ENCODE measurements at regions not wholly inside any gene's neighbourhood (a gene's known extent, or its start where the extent isn't known, plus 50 kb on each side); places are given as distances from the start of the nearest gene placed in this dataset.
A peak's percentile ranks its signal among the peaks of the same experiment; 100 is the strongest.

GRCh38 chr3:146838221-146838620 lies 233.1 kb upstream of the PLSCR5 start:
- DNase-seq (ENCODE audit: low read depth): no peak

- DNase-seq (ENCODE audit: low read depth): no peak
Observed at GRCh38 chr3:146834917-146835316, 229.8 kb upstream of the PLSCR5 start.

GRCh38 chr3:146832857-146833458 lies 227.8 kb upstream of the PLSCR5 start:
- DNase-seq (ENCODE audit: low read depth): no peak

- no peak for DNase-seq (ENCODE audit: low read depth)
Observed at GRCh38 chr3:146831659-146832058, 226.5 kb upstream of the PLSCR5 start.

- no peak for DNase-seq (ENCODE audit: low read depth)
Observed at GRCh38 chr3:146830231-146830630, 225.1 kb upstream of the PLSCR5 start.

GRCh38 chr3:146827836-146828235 lies 222.7 kb upstream of the PLSCR5 start:
- no peak for DNase-seq (ENCODE audit: low read depth)

GRCh38 chr3:146823622-146824021 lies 218.5 kb upstream of the PLSCR5 start:
- DNase-seq (ENCODE audit: low read depth): no peak

- no peak for DNase-seq (ENCODE audit: low read depth)
Observed at GRCh38 chr3:146818866-146819265, 213.7 kb upstream of the PLSCR5 start.

GRCh38 chr3:146818301-146818700 lies 213.2 kb upstream of the PLSCR5 start:
- DNase-seq (ENCODE audit: low read depth): no peak

- peak; percentile 40 for DNase-seq (ENCODE audit: low read depth)
Observed at GRCh38 chr3:146817704-146818103, 212.6 kb upstream of the PLSCR5 start.

- peak; percentile 63 for DNase-seq (ENCODE audit: low read depth)
Observed at GRCh38 chr3:146814601-146815315, 209.6 kb upstream of the PLSCR5 start.

- no peak for DNase-seq (ENCODE audit: low read depth)
Observed at GRCh38 chr3:146813496-146813895, 208.3 kb upstream of the PLSCR5 start.

- DNase-seq (ENCODE audit: low read depth): peak; percentile 63
Observed at GRCh38 chr3:146803745-146804144, 198.6 kb upstream of the PLSCR5 start.

- DNase-seq (ENCODE audit: low read depth): no peak
Observed at GRCh38 chr3:146801492-146801891, 196.3 kb upstream of the PLSCR5 start.

GRCh38 chr3:146800484-146800883 lies 195.3 kb upstream of the PLSCR5 start:
- no peak for DNase-seq (ENCODE audit: low read depth)

- DNase-seq (ENCODE audit: low read depth): no peak
Observed at GRCh38 chr3:146796078-146796477, 190.9 kb upstream of the PLSCR5 start.

- DNase-seq (ENCODE audit: low read depth): no peak
Observed at GRCh38 chr3:146783446-146783845, 178.3 kb upstream of the PLSCR5 start.

GRCh38 chr3:146781606-146782005 lies 176.5 kb upstream of the PLSCR5 start:
- no peak for DNase-seq (ENCODE audit: low read depth)

- DNase-seq (ENCODE audit: low read depth): no peak
Observed at GRCh38 chr3:146781059-146781458, 175.9 kb upstream of the PLSCR5 start.

GRCh38 chr3:146780251-146780650 lies 175.1 kb upstream of the PLSCR5 start:
- DNase-seq (ENCODE audit: low read depth): no peak

- no peak for DNase-seq (ENCODE audit: low read depth)
Observed at GRCh38 chr3:146777941-146778340, 172.8 kb upstream of the PLSCR5 start.

GRCh38 chr3:146772211-146772743 lies 167.1 kb upstream of the PLSCR5 start:
- no peak for DNase-seq (ENCODE audit: low read depth)

- DNase-seq (ENCODE audit: low read depth): no peak
Observed at GRCh38 chr3:146770881-146771280, 165.7 kb upstream of the PLSCR5 start.

GRCh38 chr3:146770301-146770700 lies 165.2 kb upstream of the PLSCR5 start:
- DNase-seq (ENCODE audit: low read depth): no peak

Data from HS-5 (cell line).